Stimulated activated CD4-positive, alpha-beta T cell treated with anti-CD3 and anti-CD28 coated beads, Interleukin-2, amount 100 ng/mL, for 48 hours (primary cell): ENCODE measurements at regions not wholly inside any gene's neighbourhood (a gene's known extent, or its start where the extent isn't known, plus 50 kb on each side); places are given as distances from the start of the nearest gene placed in this dataset.
"Not testable (repeated sequence)": the region's sequence is repeated elsewhere in the genome, so short reads cannot be mapped to it uniquely, and the experiment has no call there.

Experiments used
- DNase-seq, 2 donors: peaks; one replicate each; pipeline ENCODE4 v3.0.0-alpha.2; 2020

GRCh38 chr21:14825514-14825974 lies 239.3 kb downstream of the NRIP1 start:
- no peak for DNase-seq

- DNase-seq: no peak
Measured at GRCh38 chr21:14824126-14824525, 240.7 kb downstream of the NRIP1 start.

GRCh38 chr21:14817311-14817710 lies 247.5 kb downstream of the NRIP1 start:
- no peak for DNase-seq

- DNase-seq: no peak
Measured at GRCh38 chr21:14814991-14815390, 249.8 kb downstream of the NRIP1 start.

GRCh38 chr21:14814282-14814681 lies 250.5 kb downstream of the NRIP1 start:
- no peak for DNase-seq

GRCh38 chr21:14804170-14804569 lies 258.1 kb upstream of the SAMSN1 start:
- DNase-seq: not testable (repeated sequence)

GRCh38 chr21:14797543-14797942 lies 251.4 kb upstream of the SAMSN1 start:
- no peak for DNase-seq

GRCh38 chr21:14787312-14787711 lies 241.2 kb upstream of the SAMSN1 start:
- DNase-seq: no peak

- DNase-seq: no peak
Measured at GRCh38 chr21:14785679-14786078, 239.6 kb upstream of the SAMSN1 start.

DNA sequence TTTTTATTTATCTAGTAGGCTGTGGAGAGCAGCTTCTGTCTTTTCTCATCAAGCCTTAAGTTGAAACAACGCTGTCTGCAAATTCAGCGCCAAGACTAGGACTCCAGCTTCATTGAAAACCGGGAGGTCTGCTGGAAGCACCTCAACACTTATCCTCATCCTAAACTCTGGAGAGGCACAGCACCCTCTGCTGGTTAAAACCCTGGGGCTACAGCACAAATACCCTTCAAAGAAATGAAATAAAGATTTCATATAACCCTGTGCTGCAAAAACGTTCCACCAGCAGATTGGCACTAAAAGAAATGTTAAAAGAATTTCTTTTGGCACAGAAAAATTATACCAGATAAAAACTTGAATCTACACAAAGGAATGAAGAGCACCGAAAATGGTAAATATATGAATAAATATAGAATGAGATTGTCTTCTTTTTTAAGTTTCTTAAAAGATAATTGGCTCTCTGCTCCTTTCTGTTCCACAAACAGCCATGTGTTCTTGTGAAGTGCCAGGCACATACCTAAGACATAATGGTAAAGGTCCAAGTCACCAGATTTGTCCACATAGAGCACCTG lies 227.7 kb upstream of the SAMSN1 start:
- DNase-seq: peak; percentile 50 to 58

- DNase-seq: no peak
Measured at GRCh38 chr21:14771593-14771992, 225.5 kb upstream of the SAMSN1 start.

GRCh38 chr21:14768042-14768441 lies 221.9 kb upstream of the SAMSN1 start:
- no peak for DNase-seq

GRCh38 chr21:14767192-14767852 lies 221.2 kb upstream of the SAMSN1 start:
- DNase-seq: no peak

GRCh38 chr21:14766241-14766640 lies 220.1 kb upstream of the SAMSN1 start:
- DNase-seq: no peak

DNA sequence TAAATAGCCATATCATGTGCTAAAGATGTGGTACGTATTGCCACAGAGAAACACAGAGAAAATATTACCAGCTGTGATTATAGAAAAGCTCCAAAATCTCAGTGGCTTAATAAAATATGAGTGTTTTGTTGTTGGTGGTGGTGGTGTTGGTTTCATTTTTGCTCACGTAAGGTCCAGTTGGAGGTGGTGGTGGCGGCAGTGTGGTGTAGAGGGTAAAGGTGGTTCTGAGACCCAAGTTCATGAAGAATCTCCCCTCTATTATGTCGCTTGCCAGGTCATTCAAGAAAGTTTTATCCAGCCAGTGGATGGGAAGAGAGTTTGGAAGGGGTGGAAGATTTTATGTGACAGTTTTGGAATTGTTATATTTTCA lies 217.6 kb upstream of the SAMSN1 start:
- no peak for DNase-seq

DNA sequence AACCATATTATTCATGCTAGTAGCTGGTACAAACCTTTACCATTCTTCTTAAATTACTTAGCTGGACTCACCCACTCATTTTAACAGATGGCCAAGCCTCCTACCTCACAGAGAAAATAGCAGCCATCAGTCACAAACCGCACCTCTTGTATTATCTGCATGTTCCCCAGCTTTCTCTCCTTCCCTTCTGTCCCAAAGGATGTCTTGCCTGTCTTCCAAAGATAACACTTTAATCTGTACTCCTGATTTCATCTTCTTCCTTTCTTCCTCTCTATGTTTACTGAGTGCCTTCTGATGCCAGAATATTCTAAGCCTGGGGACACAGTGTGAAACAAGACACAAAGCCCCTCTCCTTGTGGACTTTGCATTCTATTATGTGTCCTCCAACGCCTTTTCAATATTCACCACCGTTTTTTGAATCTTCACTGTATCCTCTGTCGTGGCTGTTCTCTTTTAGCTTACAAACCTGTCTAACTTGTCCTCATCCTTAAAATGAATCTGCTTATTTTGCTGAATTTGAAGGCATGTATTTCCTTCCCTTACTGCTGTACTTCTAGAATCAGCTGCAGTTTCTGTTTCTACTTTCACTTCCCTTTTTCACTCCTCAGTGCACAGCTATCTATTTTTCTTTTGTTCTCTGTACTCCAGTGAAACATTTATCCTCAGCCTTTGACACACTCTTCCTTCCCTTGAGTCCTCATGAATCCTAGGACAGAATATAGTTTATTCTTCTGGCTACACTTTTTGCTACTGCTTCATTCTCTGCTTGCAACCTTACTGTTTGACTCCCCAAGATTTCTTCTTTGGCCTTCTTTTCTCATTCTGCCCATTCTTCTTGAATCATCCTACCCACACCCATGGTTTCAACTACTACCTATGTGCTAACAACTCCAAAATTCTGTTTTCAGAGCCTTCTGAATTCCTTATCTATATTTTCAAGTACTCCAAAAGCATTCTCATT lies 216.9 kb upstream of the SAMSN1 start:
- no peak for DNase-seq

DNA sequence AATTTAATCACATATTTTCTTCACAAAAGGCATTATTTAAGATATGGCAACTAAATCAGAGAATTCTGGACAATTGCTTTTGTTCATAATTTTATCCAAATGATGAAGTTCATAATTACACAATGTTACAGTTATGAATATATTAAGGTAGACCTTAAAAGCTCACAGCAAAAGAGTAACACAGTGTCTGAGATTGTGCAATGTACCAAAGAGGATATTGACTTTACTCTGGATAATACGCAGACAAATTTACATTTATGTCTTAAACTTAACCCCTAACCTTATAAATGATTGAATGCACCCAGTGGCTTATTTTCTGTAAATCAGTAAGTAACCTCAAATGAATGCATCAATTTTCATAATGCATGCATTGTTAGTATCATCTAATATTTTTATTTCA lies 216.2 kb upstream of the SAMSN1 start:
- DNase-seq: no peak

DNA sequence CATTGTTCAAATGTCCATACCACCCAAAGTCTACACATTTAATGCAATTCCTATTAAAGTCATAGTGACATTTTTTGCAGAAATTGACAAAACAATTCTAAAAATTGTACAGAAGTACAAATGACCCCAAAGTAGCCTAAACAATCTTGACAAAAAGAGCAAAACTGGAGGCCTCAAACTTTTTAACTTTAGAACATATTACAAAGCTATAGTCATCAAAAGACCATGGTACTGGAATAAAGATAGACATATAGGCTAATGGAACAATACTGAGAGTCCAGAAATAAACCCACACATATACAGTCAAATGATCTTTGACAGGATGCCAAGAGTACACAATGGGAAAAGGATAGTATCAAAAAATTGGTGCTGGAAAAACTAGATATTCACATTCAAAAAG lies 213.2 kb upstream of the SAMSN1 start:
- no peak for DNase-seq

- no peak for DNase-seq
Measured at GRCh38 chr21:14758849-14759248, 212.7 kb upstream of the SAMSN1 start.

DNA sequence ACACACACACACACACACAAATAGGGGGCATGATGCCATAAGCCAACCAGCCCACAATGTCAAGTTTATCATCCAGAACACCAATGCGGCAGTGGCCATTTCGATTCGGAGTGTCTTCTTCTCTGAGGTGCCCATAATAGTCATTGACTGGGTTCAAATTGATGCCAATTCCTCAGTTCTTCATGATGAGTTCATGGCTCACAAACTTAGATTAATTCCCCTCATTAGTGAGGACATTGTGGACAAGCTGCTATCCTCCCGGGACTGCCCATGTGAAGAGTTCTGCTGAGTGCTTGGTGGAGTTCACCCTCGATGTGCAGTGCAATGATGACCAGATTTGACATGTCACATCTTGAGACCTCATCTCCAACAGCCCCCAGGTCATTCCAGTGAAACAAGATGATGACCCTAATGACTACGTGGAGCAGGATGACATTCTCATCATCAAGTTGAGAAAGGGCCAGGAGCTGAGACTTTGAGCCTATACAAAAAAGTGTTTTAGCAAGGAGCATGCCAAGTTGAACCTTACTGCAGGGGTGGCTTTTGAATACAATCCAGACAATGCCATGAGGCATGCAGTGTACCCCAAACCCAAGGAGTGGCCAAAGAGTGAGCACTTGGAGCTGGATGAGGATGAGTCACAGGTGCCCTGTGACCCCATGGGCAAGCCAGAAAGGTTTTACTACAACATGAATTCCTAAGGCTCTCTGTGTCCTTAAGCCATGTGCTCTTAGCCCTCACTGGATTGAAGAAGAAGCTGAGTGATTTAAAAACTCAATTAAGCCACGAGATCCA lies 211.6 kb upstream of the SAMSN1 start:
- DNase-seq: no peak

DNA sequence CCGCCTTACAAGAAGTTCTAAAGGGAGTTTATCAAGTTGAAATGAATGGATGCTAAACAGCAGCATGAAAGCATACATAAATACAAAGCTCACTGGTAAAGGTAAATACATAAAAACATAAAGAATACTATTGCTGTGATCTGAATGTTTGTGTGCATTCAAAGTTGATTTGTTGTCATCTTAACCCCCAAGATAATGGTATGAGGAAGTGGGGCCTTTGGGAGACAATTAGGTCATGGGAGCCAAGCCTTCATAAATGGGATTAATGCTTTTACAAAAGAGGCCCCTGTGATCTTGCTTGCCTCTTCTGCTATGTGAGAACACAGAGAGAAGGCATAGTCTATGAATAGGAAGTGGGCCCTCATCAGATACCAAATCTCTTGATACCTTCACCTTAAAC lies 209.0 kb upstream of the SAMSN1 start:
- no peak for DNase-seq

DNA sequence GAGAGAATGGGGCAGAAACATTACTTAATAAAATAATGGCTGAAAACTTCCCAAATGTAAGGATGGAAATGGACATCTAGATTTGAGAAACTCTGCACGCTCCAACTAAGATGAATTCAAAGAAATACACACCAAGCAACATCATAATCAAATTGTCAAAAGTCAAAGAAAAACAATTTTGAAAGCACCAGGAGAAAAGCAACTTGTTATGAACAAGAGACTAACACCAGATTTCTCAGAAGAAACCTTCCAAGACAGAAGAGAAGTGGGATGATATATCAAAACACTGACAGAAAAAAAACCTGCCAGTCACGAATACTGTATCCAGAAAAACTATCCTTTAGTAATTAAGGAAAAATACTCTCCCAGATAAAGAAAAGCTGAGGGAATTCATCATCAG lies 208.6 kb upstream of the SAMSN1 start:
- no peak for DNase-seq

DNA sequence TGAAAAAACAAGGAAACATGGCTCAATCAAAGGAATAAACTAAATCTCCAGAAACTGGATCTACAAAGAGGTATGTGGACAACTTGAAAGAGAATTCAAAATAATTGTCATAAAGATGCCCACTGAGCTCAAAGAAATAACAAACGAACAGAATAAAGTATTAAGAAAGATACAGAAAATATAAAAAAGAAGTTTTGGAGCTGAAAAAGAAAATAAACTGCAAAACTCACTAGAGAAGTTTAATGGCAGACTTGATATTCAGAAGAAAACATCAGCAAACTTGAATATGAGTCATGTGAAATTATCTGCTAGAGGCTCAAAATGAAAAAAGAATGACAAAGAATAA lies 208.1 kb upstream of the SAMSN1 start:
- DNase-seq: no peak
